Activated T-helper 1 cell treated with anti-CD3 and anti-CD28 coated beads, Interleukin-2, amount 50 U/mL, for 16 hours (primary cell): ENCODE measurements at regions not wholly inside any gene's neighbourhood (a gene's known extent, or its start where the extent isn't known, plus 50 kb on each side); places are given as distances from the start of the nearest gene placed in this dataset.
"Not testable (repeated sequence)": the region's sequence is repeated elsewhere in the genome, so short reads cannot be mapped to it uniquely, and the experiment has no call there.

Experiments used
- DNase-seq, 2 donors: peaks; one replicate each; pipeline ENCODE4 v3.0.0-alpha.2; 2020; ENCODE audit warnings: low read depth in 1 of 2, low spot score in 1 of 2

GRCh38 chr1:25171013-25171412 lies 61.3 kb downstream of the SYF2 start:
- not testable (repeated sequence) for DNase-seq

- no peak for DNase-seq
These were observed 61.9 kb downstream of the SYF2 start for GRCh38 chr1:25170439-25170838.

GRCh38 chr1:25169610-25170009 lies 62.7 kb downstream of the SYF2 start:
- no peak for DNase-seq

- DNase-seq = no peak
These were observed 63.1 kb downstream of the SYF2 start for GRCh38 chr1:25169168-25169567.

DNA sequence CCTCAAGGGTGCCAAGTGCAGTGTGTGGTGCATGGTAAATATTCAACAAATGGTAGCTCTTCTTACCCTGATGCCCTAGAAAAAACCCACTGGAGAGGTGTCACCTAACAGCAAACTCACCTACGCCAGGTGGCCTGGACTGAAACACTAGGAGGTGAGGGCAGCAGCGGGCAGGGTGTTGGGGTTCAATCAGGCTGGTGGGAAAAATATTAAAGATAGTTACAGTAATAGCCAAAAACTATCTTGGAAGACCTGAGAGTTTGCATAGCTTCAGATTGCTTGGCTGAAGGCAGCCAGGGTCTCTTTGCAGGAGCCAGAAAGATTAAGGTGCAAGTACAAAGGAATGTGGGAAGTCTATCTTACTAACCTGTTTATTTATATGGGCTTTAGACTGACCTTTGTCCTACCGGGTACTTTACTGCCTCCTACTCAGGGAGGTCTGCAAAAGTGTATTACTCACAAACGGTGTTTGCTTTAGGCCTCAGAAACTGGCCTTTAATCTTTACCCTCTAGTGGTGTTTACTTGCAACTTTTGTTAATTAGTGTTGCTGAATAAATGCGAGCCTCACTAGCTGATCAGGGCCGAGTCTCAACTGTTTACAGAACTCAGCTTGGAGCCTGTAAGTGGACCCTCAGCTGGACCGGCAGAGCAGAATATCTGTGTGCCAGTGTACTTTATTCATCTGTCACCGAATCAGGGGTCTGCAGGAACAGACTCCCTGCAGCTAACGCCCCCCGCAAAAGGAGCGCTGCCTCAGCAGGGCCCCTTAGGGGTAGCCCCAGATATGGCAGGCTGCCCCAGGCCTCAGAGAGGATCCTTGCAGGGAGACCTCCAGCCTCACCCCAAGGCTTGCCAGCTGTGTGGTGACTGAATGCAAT lies 63.9 kb downstream of the SYF2 start:
- no peak for DNase-seq

DNA sequence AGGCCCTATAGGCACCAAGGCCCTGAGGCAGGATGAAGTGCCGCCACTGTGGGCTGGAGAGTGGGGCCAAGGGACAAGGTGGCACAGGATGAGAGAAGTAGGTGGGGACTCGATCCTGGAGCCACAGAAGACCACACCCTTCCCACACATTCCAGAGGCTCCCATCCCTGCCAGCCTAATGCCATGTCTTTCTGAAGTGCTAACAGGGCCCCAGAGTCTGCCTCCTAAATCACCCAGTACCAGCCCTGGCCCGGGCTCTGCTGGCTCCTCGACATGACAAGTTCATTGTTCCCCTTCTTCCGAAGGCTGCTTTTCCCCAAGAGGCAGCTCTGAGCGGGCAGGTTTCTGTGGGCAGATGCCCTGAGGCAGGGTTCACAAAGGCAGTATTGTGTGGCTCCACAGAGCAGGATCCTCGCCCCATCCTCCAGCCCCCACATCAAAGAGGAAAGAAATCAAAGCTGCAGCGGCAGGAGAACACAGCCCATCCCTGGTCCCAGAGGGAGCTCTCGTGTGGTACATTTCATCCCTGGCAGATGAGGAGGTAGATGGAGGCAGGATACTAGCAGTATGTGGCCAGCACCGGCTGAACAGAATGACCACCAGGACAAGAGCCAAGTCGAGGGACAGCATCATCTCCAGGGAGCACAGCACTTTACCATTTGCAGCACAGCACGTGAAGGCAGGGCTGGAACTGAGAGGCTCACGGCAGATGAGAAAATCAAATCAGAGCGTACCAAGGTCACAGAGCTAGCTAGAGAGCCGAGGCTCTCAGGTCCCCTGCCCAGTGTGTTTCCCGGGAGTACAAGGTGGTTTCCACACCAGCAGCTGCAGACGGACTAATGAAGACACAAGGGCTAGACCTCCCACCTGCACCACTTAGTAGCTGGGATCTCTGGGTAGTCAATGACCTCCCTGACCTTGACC lies 64.8 kb downstream of the SYF2 start:
- DNase-seq = no peak

- DNase-seq = no peak
These were observed 65.5 kb downstream of the SYF2 start for GRCh38 chr1:25166847-25167246.

DNA sequence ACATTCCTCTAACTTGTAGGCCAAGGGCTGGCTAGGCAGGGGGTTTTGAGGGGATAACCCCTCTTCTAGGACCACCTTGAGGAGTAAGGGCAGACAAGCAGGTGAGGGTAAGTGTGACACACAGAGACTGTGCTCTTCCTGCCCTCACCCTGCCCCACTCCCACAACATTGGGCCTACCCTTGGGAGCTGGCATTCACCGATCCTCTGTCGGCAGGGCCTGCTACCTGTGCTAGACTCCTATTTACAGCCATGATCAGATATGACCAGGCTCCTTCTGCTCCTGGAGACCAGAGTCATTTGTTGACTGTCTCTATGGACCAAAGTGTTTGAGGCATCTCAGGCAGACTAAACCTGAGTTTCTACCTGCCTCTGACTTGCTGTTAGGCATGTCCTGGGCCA lies 68.3 kb downstream of the SYF2 start:
- DNase-seq = no peak

- no peak for DNase-seq
These were observed 70.3 kb downstream of the SYF2 start for GRCh38 chr1:25161981-25162380.

GRCh38 chr1:25157846-25158245 lies 74.5 kb downstream of the SYF2 start:
- no peak for DNase-seq

- DNase-seq = no peak
These were observed 81.3 kb downstream of the SYF2 start for GRCh38 chr1:25150985-25151495.

GRCh38 chr1:25148673-25149300 lies 83.5 kb downstream of the SYF2 start:
- DNase-seq = no peak

- DNase-seq = no peak
These were observed 85.8 kb downstream of the SYF2 start for GRCh38 chr1:25146451-25146855.

DNA sequence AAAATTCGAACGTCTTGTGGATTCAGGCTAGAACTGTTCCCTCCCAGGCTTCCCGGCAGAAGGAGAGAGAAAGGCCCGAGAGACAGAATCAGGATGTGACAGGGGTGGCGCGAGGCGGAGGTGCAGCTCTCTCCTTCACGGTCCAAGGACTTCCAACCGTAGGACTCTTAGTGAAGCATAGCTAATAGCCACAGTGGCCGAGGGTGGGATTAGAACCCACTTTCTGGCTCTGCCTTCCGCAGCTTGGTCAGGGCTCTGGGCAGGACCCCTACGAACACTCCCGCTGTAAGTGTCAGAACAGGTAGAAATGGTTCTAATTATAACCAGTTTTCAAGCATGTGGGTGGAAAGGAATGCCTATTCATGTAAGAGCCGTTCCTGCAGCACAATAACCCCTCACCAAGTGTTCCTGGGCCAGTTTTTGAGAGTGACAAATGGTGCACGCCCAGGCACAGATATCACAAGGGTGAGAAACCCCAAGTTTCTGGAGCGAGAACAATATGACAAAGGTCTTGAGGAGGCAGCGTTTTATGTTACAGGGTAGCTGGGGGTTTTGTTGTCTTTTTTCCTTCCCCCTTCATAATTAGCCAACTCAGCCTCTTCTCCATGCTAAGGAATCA lies 86.4 kb downstream of the SYF2 start:
- no peak for DNase-seq

- no peak for DNase-seq
These were observed 92.1 kb downstream of the SYF2 start for GRCh38 chr1:25140073-25140797.

DNA sequence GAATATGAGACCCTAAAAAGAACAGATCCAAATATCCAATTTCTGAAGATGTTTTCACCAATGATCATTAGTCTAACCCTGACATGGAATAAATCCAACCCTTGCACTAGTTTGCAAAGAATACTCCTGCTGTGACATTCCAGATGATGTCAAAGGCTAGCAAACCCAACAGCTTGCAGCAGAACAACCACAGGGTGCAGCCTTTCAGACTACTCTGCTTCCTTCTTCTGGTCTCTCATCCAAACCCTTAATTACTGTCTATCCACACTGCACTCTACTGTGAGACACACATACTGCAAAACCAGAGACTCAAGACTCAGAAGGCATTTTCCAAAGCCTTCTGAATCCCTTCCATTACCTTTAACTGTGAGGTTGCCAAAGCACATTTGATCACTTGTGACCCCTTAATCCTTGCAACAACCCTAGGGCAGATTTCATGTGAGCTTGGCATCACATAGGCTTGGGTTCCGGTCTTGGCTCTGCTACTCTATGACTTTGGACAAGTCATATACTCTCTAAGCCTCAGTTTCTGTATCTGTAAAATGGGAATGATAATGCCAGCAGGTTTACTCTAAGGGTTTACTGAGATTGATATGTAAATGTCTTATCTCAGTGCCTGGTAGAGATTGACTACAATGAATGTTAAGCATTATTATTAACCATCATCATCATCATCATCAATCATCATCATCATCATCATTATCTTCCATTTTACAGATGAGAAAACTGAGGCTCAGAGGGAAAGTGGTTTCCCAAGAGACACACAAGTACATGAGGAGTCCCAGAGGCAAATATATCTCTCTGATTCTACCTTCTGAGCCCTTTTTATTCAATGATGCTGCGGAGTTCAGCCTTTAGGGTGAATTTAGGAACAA lies 94.5 kb downstream of the SYF2 start:
- no peak for DNase-seq

- no peak for DNase-seq
These were observed 95.2 kb downstream of the SYF2 start for GRCh38 chr1:25137106-25137505.

DNA sequence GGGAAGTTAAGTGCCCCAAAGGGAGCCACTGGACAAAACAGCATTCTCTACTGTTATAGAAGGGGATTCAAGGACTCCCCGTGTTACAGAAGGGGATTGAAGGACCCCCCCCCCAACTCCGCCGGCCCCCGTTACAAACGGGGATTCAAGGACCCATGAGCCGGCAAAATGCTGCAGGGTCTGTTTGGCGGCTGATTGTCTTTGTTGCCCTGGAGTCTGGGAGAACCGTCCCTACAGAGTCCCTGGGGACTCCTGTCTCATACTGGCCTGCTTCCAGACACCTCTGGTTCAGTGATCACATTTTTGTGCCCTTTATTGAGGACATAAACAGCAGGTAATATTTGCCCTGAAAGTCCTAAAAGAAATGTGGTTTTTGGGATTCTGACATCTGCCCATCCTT lies 96.4 kb downstream of the SYF2 start:
- DNase-seq = no peak

DNA sequence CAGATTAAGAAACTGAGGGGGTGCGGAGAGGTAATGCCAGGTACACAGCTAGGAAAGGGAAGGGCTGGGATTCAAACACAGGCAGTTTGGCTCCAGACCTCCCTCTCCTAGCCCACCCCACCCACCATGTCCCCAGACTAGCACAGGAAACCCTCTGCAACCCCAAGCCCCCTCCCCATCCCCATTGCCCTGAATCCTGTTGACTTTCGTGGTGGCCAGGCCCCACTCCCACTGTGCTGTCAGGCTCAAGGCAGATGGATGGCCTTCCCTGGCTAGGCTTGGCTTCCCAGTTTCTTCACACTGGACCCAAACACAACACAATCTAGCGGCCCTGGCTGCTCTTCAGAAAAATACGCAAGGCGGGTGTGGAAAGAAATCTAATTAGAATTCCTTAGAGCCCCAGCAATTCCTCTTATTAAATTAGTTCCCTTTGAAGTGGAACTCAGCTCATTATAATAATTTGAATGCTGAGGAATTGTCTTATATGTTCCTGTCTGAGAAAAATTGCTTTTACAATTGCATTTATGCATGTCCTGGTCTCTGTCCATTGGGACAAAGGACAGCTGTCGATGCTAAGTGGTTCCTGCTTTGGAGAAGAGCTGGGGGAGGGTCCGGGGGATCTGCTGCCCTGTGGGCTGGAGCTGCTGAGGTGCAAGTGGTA lies 97.4 kb downstream of the SYF2 start:
- no peak for DNase-seq
